T-helper 17 cell (primary cell): ENCODE measurements at regions not wholly inside any gene's neighbourhood (a gene's known extent, or its start where the extent isn't known, plus 50 kb on each side); places are given as distances from the start of the nearest gene placed in this dataset.
"Not testable (repeated sequence)": the region's sequence is repeated elsewhere in the genome, so short reads cannot be mapped to it uniquely, and the experiment has no call there.

Experiments
- ATAC-seq: fragments of 150-1000 bp; cut with Tn5 transposase; 2 replicates; pipeline ENCODE4 v1.10.0; 2021; ENCODE audit warnings: mild to moderate bottlenecking, moderate library complexity
- DNase-seq, 3 donors: peaks; one replicate each; pipeline versions ENCODE4 v3.0.0 to v3.0.0-alpha.2; 2020 to 2021
- H3K9me3 ChIP-seq: one replicate; pipeline ENCODE4 v1.7.0; 2013; ENCODE audit warnings: low read length, mild to moderate bottlenecking; ENCODE audit not compliant: control insufficient read depth, poor library complexity, severe bottlenecking
- H3K27ac Mint-ChIP-seq: one replicate; pipeline ENCODE4 v1.8.0; 2022; ENCODE audit warnings: mild to moderate bottlenecking, moderate library complexity, mixed read lengths
- H3K27me3 Mint-ChIP-seq: one replicate; pipeline ENCODE4 v1.8.0; 2022; ENCODE audit warnings: mixed read lengths
- H3K36me3 Mint-ChIP-seq: one replicate; pipeline ENCODE4 v1.8.0; 2022; ENCODE audit warnings: low read depth, mixed read lengths
- H3K4me1 Mint-ChIP-seq: one replicate; pipeline ENCODE4 v1.8.0; 2022; ENCODE audit warnings: mild to moderate bottlenecking, mixed read lengths
- H3K4me3 Mint-ChIP-seq: one replicate; pipeline ENCODE4 v1.8.0; 2022; ENCODE audit warnings: mild to moderate bottlenecking, moderate library complexity, mixed read lengths

- not testable (repeated sequence) for H3K4me3 Mint-ChIP-seq, ATAC-seq, H3K27ac Mint-ChIP-seq, H3K9me3 ChIP-seq, H3K4me1 Mint-ChIP-seq, H3K36me3 Mint-ChIP-seq, DNase-seq, H3K27me3 Mint-ChIP-seq
Observed at GRCh38 chr7:65496697-65497096, 123.0 kb downstream of the ZNF92 start.

DNA sequence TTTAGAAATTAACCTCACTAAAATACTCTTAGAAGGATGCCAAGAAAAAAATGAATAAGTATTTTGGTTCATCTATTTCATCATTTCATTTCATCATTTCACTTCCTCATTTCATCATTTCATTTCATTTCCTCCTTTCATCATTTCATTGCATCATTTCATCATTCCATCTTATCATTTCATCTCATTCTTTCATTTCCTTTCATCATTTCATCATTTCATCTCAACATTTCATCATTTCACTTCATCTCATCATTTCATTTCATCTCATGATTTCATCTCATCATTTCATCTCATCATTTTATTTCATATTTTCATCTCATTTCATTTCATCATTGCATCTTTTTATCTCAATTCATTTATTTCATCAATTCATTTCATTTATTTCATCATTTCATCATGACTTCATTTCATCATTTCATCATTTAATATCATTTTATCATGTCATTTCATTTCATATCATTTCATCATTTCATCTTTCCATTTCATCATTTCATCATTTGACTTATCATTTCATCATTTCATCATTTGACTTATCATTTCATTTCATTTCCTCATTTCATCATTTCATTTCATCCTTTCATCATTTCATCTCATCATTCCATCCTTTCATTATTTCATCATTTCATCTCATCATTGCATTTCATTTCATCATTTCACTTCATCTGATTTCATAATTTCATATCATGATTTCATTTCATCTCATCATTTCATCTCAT lies 129.9 kb downstream of the ZNF92 start:
- H3K36me3 Mint-ChIP-seq, result no peaks in the 10 kb centered on the region

DNA sequence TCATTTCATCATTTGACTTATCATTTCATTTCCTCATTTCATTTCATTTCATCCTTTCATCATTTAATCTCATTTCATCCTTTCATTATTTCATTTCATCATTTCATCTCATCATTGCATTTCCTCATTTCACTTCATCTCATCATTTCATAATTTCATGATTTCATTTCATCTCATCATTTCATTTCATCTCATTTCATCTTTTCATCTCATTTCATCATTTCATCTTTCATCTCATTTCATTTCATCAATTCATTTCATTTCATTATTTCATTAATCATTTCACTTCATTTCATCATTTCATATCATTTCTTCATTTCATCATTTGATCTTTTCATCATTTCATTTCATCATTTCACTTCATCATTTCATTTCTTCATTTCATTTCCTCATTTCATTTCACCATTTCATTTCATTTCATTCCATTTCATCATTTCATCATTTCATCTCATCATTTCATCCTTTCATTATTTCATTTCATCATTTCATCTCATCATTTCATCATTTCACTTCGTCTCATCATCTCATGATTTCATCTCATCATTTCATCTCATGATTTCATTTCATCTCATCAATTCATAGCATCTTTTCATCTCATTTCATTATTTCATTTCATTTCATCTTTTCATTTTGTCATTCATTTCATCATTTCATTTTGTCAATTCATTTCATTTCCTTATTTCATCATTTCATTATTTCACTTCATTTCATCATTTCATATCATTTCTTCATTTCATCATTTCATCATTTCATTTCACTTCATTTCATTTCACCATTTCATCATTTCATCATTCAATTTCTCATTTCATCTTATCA lies 131.1 kb downstream of the ZNF92 start:
- ATAC-seq, H3K27me3 Mint-ChIP-seq, H3K27ac Mint-ChIP-seq, H3K4me3 Mint-ChIP-seq, DNase-seq, H3K36me3 Mint-ChIP-seq, H3K4me1 Mint-ChIP-seq, H3K9me3 ChIP-seq: not testable (repeated sequence)

More for the DNA sequence above, 129.9 kb downstream of the ZNF92 start:
- Mint-ChIP-seq H3K27me3 (no peaks in the 10 kb centered on the region), H3K27ac (no peak overlapping the region), H3K4me1 (no peaks in the 10 kb centered on the region), H3K4me3 (no peak overlapping the region)
- H3K9me3 ChIP-seq, result no peaks in the 10 kb centered on the region
- ATAC-seq, result no peak
- no peak for DNase-seq

DNA sequence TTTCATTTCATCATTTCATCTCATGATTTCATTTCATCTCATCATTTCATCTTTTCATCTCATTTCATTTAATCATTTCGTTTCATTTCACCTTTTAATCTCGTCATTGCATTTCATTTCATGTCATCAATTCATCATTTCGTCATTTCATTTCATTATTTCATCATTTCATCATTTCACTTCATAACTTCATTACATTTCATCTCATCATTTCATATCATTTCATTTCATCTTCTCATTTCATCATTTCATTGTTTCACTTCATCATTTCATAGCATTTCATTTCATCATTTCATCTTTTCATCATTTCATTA lies 131.6 kb downstream of the ZNF92 start:
- H3K4me3 Mint-ChIP-seq, H3K9me3 ChIP-seq, ATAC-seq, DNase-seq, H3K4me1 Mint-ChIP-seq, H3K27ac Mint-ChIP-seq, H3K36me3 Mint-ChIP-seq, H3K27me3 Mint-ChIP-seq: not testable (repeated sequence)

- not testable (repeated sequence) for H3K9me3 ChIP-seq, H3K36me3 Mint-ChIP-seq, DNase-seq, ATAC-seq, H3K4me3 Mint-ChIP-seq, H3K27me3 Mint-ChIP-seq, H3K27ac Mint-ChIP-seq, H3K4me1 Mint-ChIP-seq
Observed at GRCh38 chr7:65508581-65509367, 135.1 kb downstream of the ZNF92 start.

GRCh38 chr7:65509368-65510186 lies 135.9 kb downstream of the ZNF92 start:
- DNase-seq (no peak), ATAC-seq (no peak)
- no peaks in the 10 kb centered on the region for H3K9me3 ChIP-seq
- Mint-ChIP-seq H3K27me3 (peaks cover 10% of the 10 kb centered on the region), H3K4me3 (peak overlapping the region; percentile 69), H3K27ac (no peak overlapping the region), H3K4me1 (peaks cover 2% of the 10 kb centered on the region), H3K36me3 (no peaks in the 10 kb centered on the region)

- not testable (repeated sequence) for H3K9me3 ChIP-seq, H3K4me1 Mint-ChIP-seq, H3K36me3 Mint-ChIP-seq, H3K27ac Mint-ChIP-seq, ATAC-seq, DNase-seq
- peak overlapping the region; percentile 69 for H3K4me3 Mint-ChIP-seq
- peaks cover 14% of the 10 kb centered on the region for H3K27me3 Mint-ChIP-seq
Observed at GRCh38 chr7:65510187-65510538, 136.5 kb downstream of the ZNF92 start.

DNA sequence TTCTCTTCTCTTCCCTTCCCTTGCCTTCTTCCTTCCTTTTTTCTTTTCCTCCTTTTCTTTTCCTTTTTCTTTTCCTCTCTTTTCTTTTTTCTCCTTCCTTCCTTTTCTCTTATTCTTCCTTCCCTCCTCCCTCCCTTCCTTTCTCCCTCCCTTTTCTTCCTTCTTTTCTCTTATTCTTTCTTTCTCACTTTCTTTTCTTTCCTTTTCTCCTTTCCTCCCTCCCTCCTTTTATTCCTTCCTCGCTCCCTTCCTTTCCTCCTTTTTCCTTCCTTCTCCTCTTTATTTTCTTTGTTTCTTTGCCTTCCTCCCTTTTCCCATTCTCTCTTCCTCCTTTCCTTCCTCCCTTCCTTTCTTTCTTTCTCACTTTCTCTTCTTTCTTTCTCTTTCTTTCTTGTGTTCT lies 146.1 kb downstream of the ZNF92 start:
- H3K4me3 Mint-ChIP-seq, DNase-seq, H3K27ac Mint-ChIP-seq, ATAC-seq, H3K9me3 ChIP-seq, H3K4me1 Mint-ChIP-seq, H3K36me3 Mint-ChIP-seq: not testable (repeated sequence)
- H3K27me3 Mint-ChIP-seq, result peaks cover 10% of the 10 kb centered on the region

DNA sequence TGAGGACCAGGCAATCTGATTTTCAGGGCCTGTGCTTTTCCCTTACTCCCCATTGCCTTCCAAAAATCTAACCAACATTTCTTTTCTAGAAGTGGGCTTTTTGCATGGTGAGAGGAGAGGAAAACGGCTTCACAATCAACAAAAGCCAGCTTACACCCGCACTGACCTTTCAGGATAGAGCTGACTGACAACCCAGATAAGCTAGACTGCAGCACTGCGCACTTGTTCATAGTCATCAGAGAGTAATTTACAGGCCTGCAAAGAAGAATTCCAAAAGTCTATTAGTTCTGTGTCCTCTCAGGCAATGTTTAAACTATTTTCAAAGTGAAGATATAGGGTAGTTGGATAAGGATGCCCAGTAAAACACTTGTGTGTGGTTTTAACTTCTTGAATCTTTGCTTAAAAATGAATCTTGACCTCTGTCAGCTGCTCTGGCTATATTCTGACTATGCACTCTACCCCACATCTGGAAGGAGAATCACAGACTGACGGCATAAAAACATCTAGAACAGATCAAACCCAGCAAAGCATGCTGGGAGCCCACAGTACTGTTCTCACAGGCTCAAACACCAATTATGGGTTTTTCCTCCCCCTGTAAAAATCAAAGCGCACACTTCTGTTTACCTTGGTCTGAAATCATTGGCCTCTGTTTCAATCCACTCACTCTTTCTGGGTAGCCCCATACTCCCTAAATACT lies 172.0 kb downstream of the ZNF92 start:
- not testable (repeated sequence) for H3K4me1 Mint-ChIP-seq, DNase-seq, H3K4me3 Mint-ChIP-seq, H3K9me3 ChIP-seq, H3K27me3 Mint-ChIP-seq, ATAC-seq, H3K36me3 Mint-ChIP-seq, H3K27ac Mint-ChIP-seq

GRCh38 chr7:65549589-65550443 lies 176.2 kb downstream of the ZNF92 start:
- H3K36me3 Mint-ChIP-seq, H3K4me1 Mint-ChIP-seq: not testable (repeated sequence)

GRCh38 chr7:65550444-65550809 lies 176.8 kb downstream of the ZNF92 start:
- H3K9me3 ChIP-seq, ATAC-seq, H3K27ac Mint-ChIP-seq, H3K4me3 Mint-ChIP-seq, H3K36me3 Mint-ChIP-seq, H3K27me3 Mint-ChIP-seq, H3K4me1 Mint-ChIP-seq, DNase-seq: not testable (repeated sequence)

More at GRCh38 chr7:65549589-65550443, 176.2 kb downstream of the ZNF92 start:
- H3K4me3 Mint-ChIP-seq, H3K27ac Mint-ChIP-seq, H3K9me3 ChIP-seq, H3K27me3 Mint-ChIP-seq, DNase-seq, ATAC-seq: not testable (repeated sequence)

GRCh38 chr7:65551042-65551441 lies 177.4 kb downstream of the ZNF92 start:
- H3K4me1 Mint-ChIP-seq, DNase-seq, H3K27me3 Mint-ChIP-seq, H3K9me3 ChIP-seq, H3K36me3 Mint-ChIP-seq, H3K27ac Mint-ChIP-seq, ATAC-seq, H3K4me3 Mint-ChIP-seq: not testable (repeated sequence)
